ENCODE measurements at regions not wholly inside any gene's neighbourhood (a gene's known extent, or its start where the extent isn't known, plus 50 kb on each side); places are given as distances from the start of the nearest gene placed in this dataset.

DNA sequence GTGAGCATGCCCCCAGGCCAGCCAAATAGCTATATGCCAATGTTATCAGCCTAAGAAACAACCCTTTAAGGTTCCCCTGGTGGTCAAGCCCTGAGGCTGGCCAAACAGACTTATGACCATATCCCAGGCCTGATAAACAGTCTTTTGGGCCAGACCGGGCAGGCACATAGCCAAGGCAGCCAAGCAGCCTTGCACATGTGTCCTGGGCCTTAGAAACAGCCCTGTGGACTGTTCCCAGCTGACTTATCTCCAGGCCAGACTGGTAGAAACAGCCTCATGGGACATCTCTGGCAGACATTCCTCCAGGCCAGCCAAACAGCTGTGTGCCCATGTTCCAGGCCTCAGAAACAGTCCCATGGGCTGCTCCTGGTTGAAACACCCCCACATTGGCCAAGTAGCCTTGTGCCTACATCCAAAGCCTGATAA lies 295.0 kb upstream of the MGAT4C start:
- Mint-ChIP-seq H3K9me3 (peaks cover 0 to 7% (median 0%) of the 10 kb centered on the region in 7 donors), H3K4me3 (no peak overlapping the region), H3K36me3 (no peaks in the 10 kb centered on the region), H3K27me3 (ENCODE audit: low read depth in 3 of 3) (peaks cover 0 to 1% (median 0%) of the 10 kb centered on the region in 3 donors), H3K4me1 (no peaks in the 10 kb centered on the region), H3K27ac (no peak overlapping the region)
- intact Hi-C loops (cut with micrococcal nuclease), result no loop called here
- Histone ChIP-seq H3K4me1 (ENCODE audit: control insufficient read depth in 1 of 2, insufficient read depth in 2 of 2, low read length in 2 of 2) (no peaks in the 10 kb centered on the region), H3K27ac (ENCODE audit: low read depth in 1 of 2, low read length in 2 of 2) (no peak overlapping the region), H3K79me2 (ENCODE audit: insufficient read depth, low read length) (no peaks in the 10 kb centered on the region), H3K36me3 (replicated peaks in 1 of 2; ENCODE audit: control insufficient read depth in 1 of 2, insufficient read depth in 2 of 2, low read length in 2 of 2) (no peaks in the 10 kb centered on the region), H3K9me3 (replicated peaks in 1 of 2; ENCODE audit: control insufficient read depth in 1 of 2, insufficient read depth in 1 of 2, low read length in 2 of 2) (peaks cover 0 to 4% of the 10 kb centered on the region in 2 donors), H2AFZ (ENCODE audit: insufficient read depth, low read depth, low read length, poor library complexity, severe bottlenecking) (no peak overlapping the region), H3K4me3 (replicated peaks in 1 of 3; ENCODE audit: low read depth in 2 of 3, low read length in 3 of 3) (no peak overlapping the region), H4K20me1 (ENCODE audit: insufficient read depth, low read length) (no peaks in the 10 kb centered on the region), H3K4me2 (replicated peaks; ENCODE audit: extremely low read depth, low read length, poor library complexity, severe bottlenecking) (no peak overlapping the region), H3K27me3 (ENCODE audit: control insufficient read depth in 2 of 2, insufficient read depth in 2 of 2, low read length in 2 of 2) (no peaks in the 10 kb centered on the region), H3K9ac (ENCODE audit: insufficient read depth, low read length, poor library complexity, severe bottlenecking) (no peak overlapping the region)
- WGBS (ENCODE audit: insufficient coverage), result 81% methylated on average over 1 of the region's 1 CpG
- no peak for DNase-seq
- TF ChIP-seq, protein P1, sequence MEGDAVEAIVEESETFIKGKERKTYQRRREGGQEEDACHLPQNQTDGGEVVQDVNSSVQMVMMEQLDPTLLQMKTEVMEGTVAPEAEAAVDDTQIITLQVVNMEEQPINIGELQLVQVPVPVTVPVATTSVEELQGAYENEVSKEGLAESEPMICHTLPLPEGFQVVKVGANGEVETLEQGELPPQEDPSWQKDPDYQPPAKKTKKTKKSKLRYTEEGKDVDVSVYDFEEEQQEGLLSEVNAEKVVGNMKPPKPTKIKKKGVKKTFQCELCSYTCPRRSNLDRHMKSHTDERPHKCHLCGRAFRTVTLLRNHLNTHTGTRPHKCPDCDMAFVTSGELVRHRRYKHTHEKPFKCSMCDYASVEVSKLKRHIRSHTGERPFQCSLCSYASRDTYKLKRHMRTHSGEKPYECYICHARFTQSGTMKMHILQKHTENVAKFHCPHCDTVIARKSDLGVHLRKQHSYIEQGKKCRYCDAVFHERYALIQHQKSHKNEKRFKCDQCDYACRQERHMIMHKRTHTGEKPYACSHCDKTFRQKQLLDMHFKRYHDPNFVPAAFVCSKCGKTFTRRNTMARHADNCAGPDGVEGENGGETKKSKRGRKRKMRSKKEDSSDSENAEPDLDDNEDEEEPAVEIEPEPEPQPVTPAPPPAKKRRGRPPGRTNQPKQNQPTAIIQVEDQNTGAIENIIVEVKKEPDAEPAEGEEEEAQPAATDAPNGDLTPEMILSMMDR (IDR thresholded peaks at IDR 0.05), result no peak

DNA sequence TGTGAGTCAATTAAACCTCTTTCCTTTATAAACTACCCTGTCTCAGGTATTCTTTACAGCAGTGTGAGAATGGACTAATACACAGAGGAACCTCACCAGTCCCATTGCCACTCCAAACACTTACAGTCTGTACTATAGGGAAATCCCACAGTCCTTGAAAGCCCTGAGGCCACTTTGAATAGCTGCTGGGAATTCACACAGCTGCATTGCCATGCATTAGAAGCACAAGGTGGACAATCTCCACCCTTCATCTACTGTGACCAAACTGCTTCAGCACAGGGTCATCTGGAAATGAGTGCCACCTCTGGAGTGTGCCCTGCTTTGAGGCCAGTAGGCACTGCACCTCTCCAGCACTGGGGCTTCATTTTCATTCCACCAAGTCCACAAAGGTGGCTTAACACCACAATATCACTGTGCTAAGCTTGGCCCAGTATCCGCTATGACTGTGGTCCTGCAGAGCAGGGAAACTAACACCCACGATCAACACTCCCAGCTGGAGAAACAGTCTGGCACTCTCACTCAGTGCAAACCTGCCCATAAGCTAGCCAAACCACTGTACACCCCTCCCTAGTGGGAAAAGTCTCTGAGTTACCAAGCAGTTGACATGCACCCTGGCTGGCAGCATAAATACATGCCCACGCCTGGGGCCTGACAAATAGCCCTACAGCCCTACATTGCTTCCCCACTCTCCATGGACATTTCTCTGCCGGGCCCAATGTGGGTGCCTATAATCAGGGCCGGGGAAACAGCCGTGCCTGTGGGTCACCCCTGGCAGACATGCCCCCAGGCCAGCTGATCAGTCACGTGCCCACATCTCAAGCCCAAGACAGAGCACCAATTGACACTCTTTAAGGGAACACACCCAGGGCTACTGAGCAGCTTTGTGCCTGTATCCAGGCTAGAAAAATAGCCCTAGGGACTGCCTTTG lies 294.3 kb upstream of the MGAT4C start:
- H4K20me1 ChIP-seq (ENCODE audit: insufficient read depth, low read length), result no peaks in the 10 kb centered on the region
- Mint-ChIP-seq H3K27ac (no peak overlapping the region), H3K4me3 (no peak overlapping the region), H3K4me1 (no peaks in the 10 kb centered on the region), H3K27me3 (ENCODE audit: low read depth in 3 of 3) (peaks cover 0 to 1% (median 0%) of the 10 kb centered on the region in 3 donors), H3K36me3 (no peaks in the 10 kb centered on the region), H3K9me3 (peaks cover 0 to 6% (median 0%) of the 10 kb centered on the region in 7 donors)
- H3K27ac ChIP-seq (ENCODE audit: low read depth in 1 of 2, low read length in 2 of 2), result no peak overlapping the region
- no peaks in the 10 kb centered on the region for H3K4me1 ChIP-seq (ENCODE audit: control insufficient read depth in 1 of 2, insufficient read depth in 2 of 2, low read length in 2 of 2)
- H3K4me2 ChIP-seq (replicated peaks; ENCODE audit: extremely low read depth, low read length, poor library complexity, severe bottlenecking), result no peak overlapping the region
- H3K4me3 ChIP-seq (replicated peaks in 1 of 3; ENCODE audit: low read depth in 2 of 3, low read length in 3 of 3), result no peak overlapping the region
- no peak overlapping the region for H3K9ac ChIP-seq (ENCODE audit: insufficient read depth, low read length, poor library complexity, severe bottlenecking)
- H3K79me2 ChIP-seq (ENCODE audit: insufficient read depth, low read length), result no peaks in the 10 kb centered on the region
- peaks cover 0 to 1% of the 10 kb centered on the region in 2 donors for H3K9me3 ChIP-seq (replicated peaks in 1 of 2; ENCODE audit: control insufficient read depth in 1 of 2, insufficient read depth in 1 of 2, low read length in 2 of 2)
- intact Hi-C loops (cut with micrococcal nuclease), result no loop called here
- no peak overlapping the region for H2AFZ ChIP-seq (ENCODE audit: insufficient read depth, low read depth, low read length, poor library complexity, severe bottlenecking)
- 87% methylated on average over 6 of the region's 7 CpGs for WGBS (ENCODE audit: insufficient coverage)
- no peaks in the 10 kb centered on the region for H3K36me3 ChIP-seq (replicated peaks in 1 of 2; ENCODE audit: control insufficient read depth in 1 of 2, insufficient read depth in 2 of 2, low read length in 2 of 2)
- no peaks in the 10 kb centered on the region for H3K27me3 ChIP-seq (ENCODE audit: control insufficient read depth in 2 of 2, insufficient read depth in 2 of 2, low read length in 2 of 2)
- no peak for DNase-seq
- TF ChIP-seq, protein P1 (IDR thresholded peaks at IDR 0.05), result no peak

All from CD14-positive monocyte (primary cell).